Sigmoid colon (tissue), 6 donors: ENCODE measurements at regions not wholly inside any gene's neighbourhood (a gene's known extent, or its start where the extent isn't known, plus 50 kb on each side); places are given as distances from the start of the nearest gene placed in this dataset.

Experiments used
- DNase-seq: peaks from one replicate; pipeline ENCODE4 v3.0.0-alpha.2; 2019
- H3K27ac ChIP-seq, 4 donors: fragments of 200-600 bp; sonication (generic); one replicate each; pipeline ENCODE4 v1.5.1; 2016 to 2019; ENCODE audit warnings: mild to moderate bottlenecking in 1 of 4
- H3K27me3 ChIP-seq, 3 donors: fragments of 200-600 bp; sonication (generic); one replicate each; pipeline ENCODE4 v1.5.1; 2019; ENCODE audit warnings: mild to moderate bottlenecking in 1 of 3
- H3K36me3 ChIP-seq, 4 donors: fragments of 200-600 bp; sonication (generic); one replicate each; pipeline ENCODE4 v1.5.1; 2016 to 2019
- H3K4me1 ChIP-seq, 4 donors: fragments of 200-600 bp; sonication (generic); one replicate each; pipeline ENCODE4 v1.5.1; 2017 to 2019
- H3K4me3 ChIP-seq, 4 donors: fragments of 200-600 bp; sonication (generic); one replicate each; pipeline ENCODE4 v1.5.1; 2017 to 2019; ENCODE audit warnings: mild to moderate bottlenecking in 2 of 4, moderate library complexity in 1 of 4
- H3K9me3 ChIP-seq, 4 donors: fragments of 200-600 bp in 3 of 4; sonication (generic) in 3 of 4; one replicate each; pipeline versions ENCODE4 v1.5.1 to v1.6.1; 2013 to 2019
- EP300 ChIP-seq, 4 donors: sonication (generic); formaldehyde crosslinking; IDR thresholded peaks; one replicate each; pipeline ENCODE4 v1.6.1; 2017; ENCODE audit warnings: antibody characterized with exemption in 4 of 4
- POLR2A ChIP-seq, 2 donors: fragments of 450-650 bp; IDR thresholded peaks; one replicate each; pipeline ENCODE4 v1.6.1; 2016; ENCODE audit warnings: antibody characterized with exemption in 2 of 2, mild to moderate bottlenecking in 2 of 2, moderate library complexity in 2 of 2
- POLR2AphosphoS5 ChIP-seq, 4 donors: sonication (generic); formaldehyde crosslinking; IDR thresholded peaks; one replicate each; pipeline ENCODE4 v1.6.1; 2017; ENCODE audit warnings: antibody characterized with exemption in 4 of 4
- WGBS, 2 donors: extraction: QIAGEN DNeasy Blood & Tissue Kit; methylation state at CpG; one replicate each; pipeline ENCODE4 v1.1.7; 2013; 5-methylcytosine and 5-hydroxymethylcytosine counted together
- intact Hi-C: fragments of 100-400 bp; cut with DNase I; formaldehyde crosslinking; loops from one replicate; pipeline ENCODE4 v1.15.1; 2023
- TF ChIP-seq, protein P1 (sequence below), 4 experiments: fragments of 450-650 bp in 3 of 4; fragments of 200-600 bp in 1 of 4; IDR thresholded peaks; one replicate each; pipeline ENCODE4 v1.5.1; 2016 to 2019; ENCODE audit warnings: antibody characterized with exemption in 4 of 4, mild to moderate bottlenecking in 3 of 4, moderate library complexity in 2 of 4
- donor health status: healthy with polysubstance abuse.
- donor health status: healthy.

DNA sequence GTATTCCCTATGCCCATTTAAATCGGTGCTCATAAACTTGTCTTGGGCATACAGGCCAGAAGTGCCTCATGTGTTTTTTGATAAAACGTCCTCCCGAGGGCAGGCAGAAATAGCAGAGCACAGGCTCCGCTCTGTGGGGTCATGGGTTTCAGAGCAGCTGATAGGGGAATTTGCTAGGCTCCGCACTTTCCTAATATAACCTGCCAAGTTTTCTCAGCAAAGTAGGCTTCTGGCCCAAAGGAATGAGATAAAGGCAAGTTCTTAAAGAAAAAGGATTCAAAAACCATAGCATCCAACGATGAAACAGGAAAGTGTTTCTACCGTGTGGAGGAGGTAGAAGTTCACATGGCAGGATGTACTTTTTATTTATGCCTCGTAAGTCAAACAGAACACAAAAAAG, 69.8 kb upstream of the RALGAPA2 start:
- Histone ChIP-seq H3K4me1 (no peaks in the 10 kb centered on the region), H3K36me3 (no peaks in the 10 kb centered on the region), H3K27me3 (no peaks in the 10 kb centered on the region), H3K27ac (no peak overlapping the region), H3K4me3 (no peak overlapping the region), H3K9me3 (no peaks in the 10 kb centered on the region)
- TF ChIP-seq, protein P1, sequence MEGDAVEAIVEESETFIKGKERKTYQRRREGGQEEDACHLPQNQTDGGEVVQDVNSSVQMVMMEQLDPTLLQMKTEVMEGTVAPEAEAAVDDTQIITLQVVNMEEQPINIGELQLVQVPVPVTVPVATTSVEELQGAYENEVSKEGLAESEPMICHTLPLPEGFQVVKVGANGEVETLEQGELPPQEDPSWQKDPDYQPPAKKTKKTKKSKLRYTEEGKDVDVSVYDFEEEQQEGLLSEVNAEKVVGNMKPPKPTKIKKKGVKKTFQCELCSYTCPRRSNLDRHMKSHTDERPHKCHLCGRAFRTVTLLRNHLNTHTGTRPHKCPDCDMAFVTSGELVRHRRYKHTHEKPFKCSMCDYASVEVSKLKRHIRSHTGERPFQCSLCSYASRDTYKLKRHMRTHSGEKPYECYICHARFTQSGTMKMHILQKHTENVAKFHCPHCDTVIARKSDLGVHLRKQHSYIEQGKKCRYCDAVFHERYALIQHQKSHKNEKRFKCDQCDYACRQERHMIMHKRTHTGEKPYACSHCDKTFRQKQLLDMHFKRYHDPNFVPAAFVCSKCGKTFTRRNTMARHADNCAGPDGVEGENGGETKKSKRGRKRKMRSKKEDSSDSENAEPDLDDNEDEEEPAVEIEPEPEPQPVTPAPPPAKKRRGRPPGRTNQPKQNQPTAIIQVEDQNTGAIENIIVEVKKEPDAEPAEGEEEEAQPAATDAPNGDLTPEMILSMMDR (IDR thresholded peaks at IDR 0.05), result no peak
- TF ChIP-seq POLR2A (IDR thresholded peaks at IDR 0.05), result no peak
- TF ChIP-seq EP300 (IDR thresholded peaks at IDR 0.05), result no peak
- TF ChIP-seq POLR2AphosphoS5 (IDR thresholded peaks at IDR 0.05), result no peak
- intact Hi-C loops, result no loop called here
- DNase-seq, result no peak
- 15 to 58% methylated on average over 8 of the region's 8 CpGs for WGBS, 2 donors

DNA sequence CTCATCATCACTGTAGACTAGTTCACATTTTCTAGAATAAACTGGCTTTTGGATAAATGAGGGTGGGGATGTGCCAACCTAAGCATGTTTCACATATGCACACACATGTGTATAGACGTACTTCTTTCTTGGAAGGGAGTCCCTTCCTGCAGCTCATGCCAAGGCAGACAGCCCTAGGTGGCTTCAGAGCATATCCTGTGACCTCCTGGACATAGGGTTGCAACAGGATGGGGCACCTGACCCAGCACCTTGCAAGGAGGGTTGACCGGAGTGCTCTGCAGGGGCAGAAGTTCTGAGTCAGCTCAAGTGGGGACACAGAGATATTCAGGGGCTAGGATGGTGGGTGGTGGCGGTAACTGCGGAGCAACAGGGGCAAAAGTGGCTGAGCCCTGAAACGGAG, 68.6 kb upstream of the RALGAPA2 start:
- Histone ChIP-seq H3K4me1 (no peaks in the 10 kb centered on the region), H3K9me3 (peaks cover 0 to 2% (median 0%) of the 10 kb centered on the region in 4 donors), H3K36me3 (no peaks in the 10 kb centered on the region), H3K27me3 (no peaks in the 10 kb centered on the region), H3K4me3 (no peak overlapping the region), H3K27ac (no peak overlapping the region)
- WGBS, 2 donors, result 95% methylated on average over 5 of the region's 5 CpGs
- TF ChIP-seq POLR2AphosphoS5 (IDR thresholded peaks at IDR 0.05), result no peak
- no peak for TF ChIP-seq EP300 (IDR thresholded peaks at IDR 0.05)
- TF ChIP-seq, protein P1 (IDR thresholded peaks at IDR 0.05), result no peak
- TF ChIP-seq POLR2A (IDR thresholded peaks at IDR 0.05), result no peak
- intact Hi-C loops, result no loop called here
- DNase-seq, result no peak

DNA sequence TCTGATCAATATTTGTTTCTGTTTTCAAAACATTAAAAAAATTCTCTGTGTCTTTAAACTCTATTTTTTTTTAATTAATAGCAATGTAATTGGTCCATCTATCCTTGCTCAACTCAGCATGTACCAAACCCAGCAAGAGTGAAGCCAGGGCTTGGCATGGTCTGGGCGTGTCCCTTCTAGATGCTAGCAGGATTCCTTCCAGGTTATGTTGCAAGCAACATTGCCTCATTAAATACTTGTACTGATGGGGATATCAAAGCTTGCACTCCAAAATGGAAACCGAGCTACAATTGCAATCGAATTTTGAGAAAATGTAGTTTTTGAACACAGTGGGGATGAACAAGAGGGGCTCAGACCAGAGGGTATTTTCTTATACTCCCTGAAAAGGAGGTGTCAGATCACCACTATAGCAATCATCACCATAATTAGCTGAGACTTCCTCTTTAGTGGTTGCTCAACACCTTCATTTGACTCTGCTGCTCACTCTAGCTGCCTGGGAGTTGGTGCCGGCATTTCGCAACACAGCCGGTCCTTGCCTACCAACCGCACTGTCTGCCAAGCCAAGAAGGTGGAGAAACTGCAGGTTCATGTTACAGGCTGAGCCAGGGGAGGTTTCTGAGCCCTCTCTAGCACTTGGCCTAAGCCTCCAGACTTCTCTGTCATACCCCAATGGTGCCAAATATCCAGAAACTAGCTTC, 67.8 kb upstream of the RALGAPA2 start:
- no peaks in the 10 kb centered on the region for H3K4me1 ChIP-seq
- intact Hi-C loops, result no loop called here
- whole genome bisulfite sequencing, 2 donors, result 26 to 44% methylated on average over 7 of the region's 7 CpGs
- H3K36me3 ChIP-seq, result no peaks in the 10 kb centered on the region
- peak; percentile 79 for DNase-seq
- no peak overlapping the region for H3K4me3 ChIP-seq
- H3K27me3 ChIP-seq, result no peaks in the 10 kb centered on the region
- peak overlapping the region in 1 of 4 donors; percentile 38 for H3K27ac ChIP-seq
- peak in 1 of 4 donors; percentile 7 for TF ChIP-seq POLR2AphosphoS5 (IDR thresholded peaks at IDR 0.05)
- TF ChIP-seq, protein P1 (IDR thresholded peaks at IDR 0.05), result no peak
- TF ChIP-seq POLR2A (IDR thresholded peaks at IDR 0.05), result no peak
- no peak for TF ChIP-seq EP300 (IDR thresholded peaks at IDR 0.05)
- peaks cover 0 to 2% (median 0%) of the 10 kb centered on the region in 4 donors for H3K9me3 ChIP-seq

DNA sequence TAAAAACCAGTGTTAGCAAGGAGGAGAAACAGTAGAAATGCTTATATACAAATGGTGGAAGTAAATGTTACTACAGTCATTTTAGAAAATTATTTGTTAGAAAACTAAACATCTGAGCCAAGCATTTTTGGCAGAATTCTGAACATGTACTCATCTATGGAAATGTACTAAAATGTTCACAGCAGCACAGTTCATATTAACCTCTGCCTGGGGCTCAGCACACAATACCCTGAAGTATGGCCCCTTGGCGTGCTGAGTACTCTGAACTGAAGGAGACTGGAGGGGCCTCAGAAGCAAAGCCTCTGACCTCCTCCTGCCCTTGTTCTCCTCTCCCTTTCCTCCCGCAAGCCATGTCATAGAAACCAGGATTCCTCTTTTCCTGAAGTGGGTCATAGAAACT, 66.2 kb upstream of the RALGAPA2 start:
- 87 to 98% methylated on average over 2 of the region's 2 CpGs for WGBS, 2 donors
- H3K4me3 ChIP-seq, result no peak overlapping the region
- TF ChIP-seq EP300 (IDR thresholded peaks at IDR 0.05) (no peak), POLR2AphosphoS5 (IDR thresholded peaks at IDR 0.05) (no peak)
- H3K27me3 ChIP-seq, result no peaks in the 10 kb centered on the region
- no peak overlapping the region for H3K27ac ChIP-seq
- H3K36me3 ChIP-seq, result no peaks in the 10 kb centered on the region
- H3K9me3 ChIP-seq, result peaks cover 0 to 2% (median 0%) of the 10 kb centered on the region in 4 donors
- intact Hi-C loops, result no loop called here
- no peaks in the 10 kb centered on the region for H3K4me1 ChIP-seq
- DNase-seq, result no peak

DNA sequence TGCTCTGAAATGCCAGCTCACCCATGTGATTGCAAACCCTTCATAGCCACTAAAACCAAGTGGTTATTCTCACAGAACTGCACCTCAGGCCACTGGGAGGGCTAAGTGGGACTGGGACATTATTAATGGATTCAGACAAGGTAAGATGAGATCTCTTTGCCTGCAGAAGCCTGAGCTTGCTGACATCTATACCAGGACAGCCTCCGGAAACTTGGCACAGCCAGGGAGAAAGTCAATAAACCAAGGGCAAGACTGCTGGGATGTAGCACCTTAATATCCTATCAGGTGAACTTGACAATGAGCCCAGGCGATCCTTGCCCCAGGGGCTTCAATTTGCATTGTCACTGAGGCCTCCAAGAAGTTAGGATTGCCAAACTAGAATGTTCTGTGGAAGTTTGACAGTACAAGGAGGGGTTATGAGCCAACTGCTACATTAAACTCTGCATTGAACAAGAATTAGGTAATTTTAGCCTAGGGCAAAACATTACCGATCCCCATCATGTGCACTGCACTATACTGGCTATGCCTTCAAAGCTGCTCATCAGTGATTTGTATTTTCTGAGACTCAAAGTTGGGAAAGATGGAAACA, 60.1 kb upstream of the RALGAPA2 start:
- WGBS, 2 donors, result 81 to 89% methylated on average over 3 of the region's 3 CpGs
- no peak overlapping the region for H3K27ac ChIP-seq
- intact Hi-C loops, result no loop called here
- no peaks in the 10 kb centered on the region for H3K4me1 ChIP-seq
- no peaks in the 10 kb centered on the region for H3K27me3 ChIP-seq
- TF ChIP-seq EP300 (IDR thresholded peaks at IDR 0.05) (no peak), POLR2AphosphoS5 (IDR thresholded peaks at IDR 0.05) (no peak), POLR2A (IDR thresholded peaks at IDR 0.05) (no peak)
- TF ChIP-seq, protein P1 (IDR thresholded peaks at IDR 0.05), result no peak
- H3K9me3 ChIP-seq, result peaks cover 0 to 2% (median 0%) of the 10 kb centered on the region in 4 donors
- no peak overlapping the region for H3K4me3 ChIP-seq
- no peak for DNase-seq
- no peaks in the 10 kb centered on the region for H3K36me3 ChIP-seq
